GM18511 (cell line): ENCODE measurements at regions not wholly inside any gene's neighbourhood (a gene's known extent, or its start where the extent isn't known, plus 50 kb on each side); places are given as distances from the start of the nearest gene placed in this dataset.
"Not testable (repeated sequence)": the region's sequence is repeated elsewhere in the genome, so short reads cannot be mapped to it uniquely, and the experiment has no call there.

ENCODE experiments used
- ATAC-seq: cut with Tn5 transposase; IDR thresholded peaks from one replicate; pipeline ENCODE4 v1.9.1; 2021; ENCODE audit warnings: mild to moderate bottlenecking, moderate library complexity; ENCODE audit not compliant: unreplicated experiment

- ATAC-seq, result no peak
Measured at GRCh38 chr2:188787021-188787657, 187.0 kb upstream of the COL3A1 start.

- no peak for ATAC-seq
Measured at GRCh38 chr2:188787658-188788240, 186.4 kb upstream of the COL3A1 start.

GRCh38 chr2:188788621-188789020, 185.6 kb upstream of the COL3A1 start:
- no peak for ATAC-seq

GRCh38 chr2:188789951-188790350, 184.2 kb upstream of the COL3A1 start:
- no peak for ATAC-seq

GRCh38 chr2:188794453-188794852, 179.7 kb upstream of the COL3A1 start:
- not testable (repeated sequence) for ATAC-seq

GRCh38 chr2:188795762-188796161, 178.4 kb upstream of the COL3A1 start:
- no peak for ATAC-seq

GRCh38 chr2:188797371-188797770, 176.8 kb upstream of the COL3A1 start:
- no peak for ATAC-seq

- no peak for ATAC-seq
Measured at GRCh38 chr2:188798159-188798558, 176.0 kb upstream of the COL3A1 start.

GRCh38 chr2:188805219-188805618, 169.0 kb upstream of the COL3A1 start:
- ATAC-seq, result no peak

- no peak for ATAC-seq
Measured at GRCh38 chr2:188808947-188809355, 165.2 kb upstream of the COL3A1 start.

- ATAC-seq, result no peak
Measured at GRCh38 chr2:188810586-188810985, 163.6 kb upstream of the COL3A1 start.

GRCh38 chr2:188811522-188811921, 162.7 kb upstream of the COL3A1 start:
- no peak for ATAC-seq

- no peak for ATAC-seq
Measured at GRCh38 chr2:188813315-188813714, 160.9 kb upstream of the COL3A1 start.

- ATAC-seq, result no peak
Measured at GRCh38 chr2:188813857-188814256, 160.3 kb upstream of the COL3A1 start.

GRCh38 chr2:188819011-188819410, 155.2 kb upstream of the COL3A1 start:
- ATAC-seq, result no peak

GRCh38 chr2:188819792-188820191, 154.4 kb upstream of the COL3A1 start:
- no peak for ATAC-seq

GRCh38 chr2:188820576-188820975, 153.6 kb upstream of the COL3A1 start:
- no peak for ATAC-seq

GRCh38 chr2:188824125-188824524, 150.0 kb upstream of the COL3A1 start:
- ATAC-seq, result no peak

GRCh38 chr2:188833331-188833730, 140.8 kb upstream of the COL3A1 start:
- no peak for ATAC-seq

GRCh38 chr2:188833799-188834198, 140.4 kb upstream of the COL3A1 start:
- no peak for ATAC-seq

- ATAC-seq, result no peak
Measured at GRCh38 chr2:188835006-188835405, 139.2 kb upstream of the COL3A1 start.

GRCh38 chr2:188835821-188836220, 138.4 kb upstream of the COL3A1 start:
- no peak for ATAC-seq

- no peak for ATAC-seq
Measured at GRCh38 chr2:188845692-188846091, 128.5 kb upstream of the COL3A1 start.
